CD14-positive monocyte (primary cell): ENCODE measurements at regions not wholly inside any gene's neighbourhood (a gene's known extent, or its start where the extent isn't known, plus 50 kb on each side); places are given as distances from the start of the nearest gene placed in this dataset.

Experiments
- DNase-seq, 3 donors: peaks; one replicate each; pipeline ENCODE4 v3.0.0-alpha.2; 2011 to 2022
- H2AFZ ChIP-seq: 2 replicates; pipeline ENCODE4 v1.6.0; 2012; ENCODE audit warnings: mild to moderate bottlenecking, low read depth, low read length, inconsistent platforms; ENCODE audit not compliant: insufficient read depth, poor library complexity, severe bottlenecking
- H3K27ac ChIP-seq, 2 donors: 1 replicate in 1 of 2; 2 replicates in 1 of 2; pipeline ENCODE4 v1.5.1; 2012 to 2013; ENCODE audit warnings: low read length in 2 of 2, control low read depth in 1 of 2, inconsistent platforms in 1 of 2, low read depth in 1 of 2, mild to moderate bottlenecking in 1 of 2
- H3K27me3 ChIP-seq, 2 donors: one replicate each; pipeline versions ENCODE4 v1.6.0 to v1.6.1; 2011 to 2013; ENCODE audit warnings: low read length in 2 of 2; ENCODE audit not compliant: control insufficient read depth in 2 of 2, insufficient read depth in 2 of 2
- H3K36me3 ChIP-seq, 2 donors: replicated peaks in 1 of 2; 1 replicate in 1 of 2; 2 replicates in 1 of 2; pipeline versions ENCODE4 v1.5.1 to v1.6.1; 2012 to 2013; ENCODE audit warnings: low read length in 2 of 2, control low read depth in 1 of 2, inconsistent platforms in 1 of 2, mild to moderate bottlenecking in 1 of 2; ENCODE audit not compliant: insufficient read depth in 2 of 2, control insufficient read depth in 1 of 2
- H3K4me1 ChIP-seq, 2 donors: 1 replicate in 1 of 2; 2 replicates in 1 of 2; pipeline versions ENCODE4 v1.5.1 to v1.6.1; 2012 to 2013; ENCODE audit warnings: low read length in 2 of 2, control low read depth in 1 of 2, inconsistent platforms in 1 of 2, mild to moderate bottlenecking in 1 of 2, moderate library complexity in 1 of 2; ENCODE audit not compliant: insufficient read depth in 2 of 2, control insufficient read depth in 1 of 2
- H3K4me2 ChIP-seq: replicated peaks from 2 replicates; pipeline ENCODE3; 2012; ENCODE audit warnings: low read length, moderate library complexity, mild to moderate bottlenecking; ENCODE audit not compliant: poor library complexity, severe bottlenecking; ENCODE audit errors: extremely low read depth
- H3K4me3 ChIP-seq, 3 experiments: fragments of 200-600 bp in 1 of 3; sonication (generic) in 1 of 3; replicated peaks in 1 of 3; 1 replicate in 2 of 3; 2 replicates in 1 of 3; pipeline ENCODE4 v1.5.1; 2011 to 2013; ENCODE audit warnings: low read length in 3 of 3, mild to moderate bottlenecking in 3 of 3, control low read depth in 2 of 3, low read depth in 2 of 3, inconsistent platforms in 1 of 3, moderate library complexity in 1 of 3
- H3K79me2 ChIP-seq: 2 replicates; pipeline ENCODE4 v1.6.0; 2012; ENCODE audit warnings: mild to moderate bottlenecking, control low read depth, inconsistent platforms, low read length, moderate library complexity; ENCODE audit not compliant: insufficient read depth
- H3K9ac ChIP-seq: 2 replicates; pipeline ENCODE4 v1.6.0; 2017; ENCODE audit warnings: low read length, mild to moderate bottlenecking; ENCODE audit not compliant: insufficient read depth, poor library complexity, severe bottlenecking
- H3K9me3 ChIP-seq, 2 donors: replicated peaks in 1 of 2; 1 replicate in 1 of 2; 2 replicates in 1 of 2; pipeline versions ENCODE4 v1.5.1 to v1.6.1; 2012 to 2013; ENCODE audit warnings: low read length in 2 of 2, control low read depth in 1 of 2; ENCODE audit not compliant: control insufficient read depth in 1 of 2, insufficient read depth in 1 of 2
- H4K20me1 ChIP-seq: 2 replicates; pipeline ENCODE4 v1.6.0; 2012; ENCODE audit warnings: mild to moderate bottlenecking, low read length, control low read depth, moderate library complexity; ENCODE audit not compliant: insufficient read depth
- H3K27ac Mint-ChIP-seq, 7 donors: one replicate each; pipeline ENCODE4 v1.8.0; 2020; ENCODE audit warnings: mild to moderate bottlenecking in 7 of 7, mixed read lengths in 7 of 7, moderate library complexity in 6 of 7, inconsistent platforms in 2 of 7
- H3K27me3 Mint-ChIP-seq, 3 donors: one replicate each; pipeline ENCODE4 v1.8.0; 2021 to 2022; ENCODE audit warnings: low read depth in 3 of 3, mild to moderate bottlenecking in 3 of 3, mixed read lengths in 3 of 3, moderate library complexity in 3 of 3, inconsistent platforms in 1 of 3
- H3K36me3 Mint-ChIP-seq, 2 donors: one replicate each; pipeline ENCODE4 v1.8.0; 2020; ENCODE audit warnings: mixed read lengths in 2 of 2, inconsistent platforms in 1 of 2, mild to moderate bottlenecking in 1 of 2
- H3K4me1 Mint-ChIP-seq: one replicate; pipeline ENCODE4 v1.8.0; 2020; ENCODE audit warnings: mild to moderate bottlenecking, mixed read lengths
- H3K4me3 Mint-ChIP-seq, 2 donors: one replicate each; pipeline ENCODE4 v1.8.0; 2020; ENCODE audit warnings: mild to moderate bottlenecking in 2 of 2, mixed read lengths in 2 of 2, moderate library complexity in 1 of 2
- H3K9me3 Mint-ChIP-seq, 7 donors: one replicate each; pipeline ENCODE4 v1.8.0; 2020 to 2022; ENCODE audit warnings: mixed read lengths in 7 of 7, mild to moderate bottlenecking in 6 of 7, moderate library complexity in 6 of 7, inconsistent platforms in 2 of 7
- WGBS: methylation state at CpG from one replicate; pipeline ENCODE4 v1.1.5; 2013; ENCODE audit warnings: missing lambda C conversion rate; ENCODE audit not compliant: insufficient coverage; 5-methylcytosine and 5-hydroxymethylcytosine counted together
- intact Hi-C, 2 donors: fragments of 100-400 bp; cut with micrococcal nuclease; formaldehyde crosslinking; loops; one replicate each; pipeline versions ENCODE4 v1.15.0 to v1.15.1; 2023
- TF ChIP-seq, protein P1 (sequence below): fragments of 200-600 bp; IDR thresholded peaks from one replicate; pipeline ENCODE4 v1.8.0; 2022; ENCODE audit warnings: antibody characterized with exemption, mild to moderate bottlenecking

- Mint-ChIP-seq H3K27me3 (peaks cover 0 to 5% (median 0%) of the 10 kb centered on the region in 3 donors), H3K4me3 (peak overlapping the region in 1 of 2 donors; percentile 59), H3K9me3 (peaks cover 0 to 4% (median 2%) of the 10 kb centered on the region in 7 donors), H3K4me1 (peaks cover 16% of the 10 kb centered on the region), H3K36me3 (no peaks in the 10 kb centered on the region), H3K27ac (peak overlapping the region in 1 of 7 donors; percentile 72)
- H4K20me1 ChIP-seq = no peaks in the 10 kb centered on the region
- DNase-seq = peak; percentile 37 to 79 (median 60)
- 16% methylated on average over 16 of the region's 24 CpGs for WGBS
- no peaks in the 10 kb centered on the region for H3K36me3 ChIP-seq
- no peaks in the 10 kb centered on the region for H3K79me2 ChIP-seq
- no peak overlapping the region for H3K27ac ChIP-seq
- no peak overlapping the region for H3K9ac ChIP-seq
- H3K27me3 ChIP-seq = no peaks in the 10 kb centered on the region
- TF ChIP-seq, protein P1, sequence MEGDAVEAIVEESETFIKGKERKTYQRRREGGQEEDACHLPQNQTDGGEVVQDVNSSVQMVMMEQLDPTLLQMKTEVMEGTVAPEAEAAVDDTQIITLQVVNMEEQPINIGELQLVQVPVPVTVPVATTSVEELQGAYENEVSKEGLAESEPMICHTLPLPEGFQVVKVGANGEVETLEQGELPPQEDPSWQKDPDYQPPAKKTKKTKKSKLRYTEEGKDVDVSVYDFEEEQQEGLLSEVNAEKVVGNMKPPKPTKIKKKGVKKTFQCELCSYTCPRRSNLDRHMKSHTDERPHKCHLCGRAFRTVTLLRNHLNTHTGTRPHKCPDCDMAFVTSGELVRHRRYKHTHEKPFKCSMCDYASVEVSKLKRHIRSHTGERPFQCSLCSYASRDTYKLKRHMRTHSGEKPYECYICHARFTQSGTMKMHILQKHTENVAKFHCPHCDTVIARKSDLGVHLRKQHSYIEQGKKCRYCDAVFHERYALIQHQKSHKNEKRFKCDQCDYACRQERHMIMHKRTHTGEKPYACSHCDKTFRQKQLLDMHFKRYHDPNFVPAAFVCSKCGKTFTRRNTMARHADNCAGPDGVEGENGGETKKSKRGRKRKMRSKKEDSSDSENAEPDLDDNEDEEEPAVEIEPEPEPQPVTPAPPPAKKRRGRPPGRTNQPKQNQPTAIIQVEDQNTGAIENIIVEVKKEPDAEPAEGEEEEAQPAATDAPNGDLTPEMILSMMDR = no peak
- H3K4me2 ChIP-seq = peak overlapping the region; percentile 19
- peak overlapping the region; percentile 35 for H2AFZ ChIP-seq
- H3K4me1 ChIP-seq = peaks cover 16 to 17% of the 10 kb centered on the region in 2 donors
- H3K4me3 ChIP-seq = no peak overlapping the region
- H3K9me3 ChIP-seq = no peaks in the 10 kb centered on the region
- intact Hi-C loops = no loop called here
Observed at GRCh38 chr16:11423315-11424117, 78.3 kb downstream of the RMI2 start.

GRCh38 chr16:11424118-11424460 lies 78.8 kb downstream of the RMI2 start:
- Mint-ChIP-seq H3K36me3 (no peaks in the 10 kb centered on the region), H3K27ac (no peak overlapping the region), H3K27me3 (peaks cover 0 to under 1% (median 0%) of the 10 kb centered on the region in 3 donors), H3K9me3 (peaks cover 0 to 4% (median 0%) of the 10 kb centered on the region in 7 donors), H3K4me1 (peaks cover 20% of the 10 kb centered on the region), H3K4me3 (no peak overlapping the region)
- no peaks in the 10 kb centered on the region for H4K20me1 ChIP-seq
- no peak overlapping the region for H3K4me3 ChIP-seq
- no peak for DNase-seq
- H3K4me1 ChIP-seq = peaks cover 16 to 18% of the 10 kb centered on the region in 2 donors
- no peaks in the 10 kb centered on the region for H3K9me3 ChIP-seq
- H3K9ac ChIP-seq = no peak overlapping the region
- WGBS = 83% methylated on average over 15 of the region's 15 CpGs
- H2AFZ ChIP-seq = peak overlapping the region; percentile 35
- intact Hi-C loops = no loop called here
- no peaks in the 10 kb centered on the region for H3K27me3 ChIP-seq
- no peaks in the 10 kb centered on the region for H3K79me2 ChIP-seq
- H3K27ac ChIP-seq = no peak overlapping the region
- H3K4me2 ChIP-seq = no peak overlapping the region
- H3K36me3 ChIP-seq = no peaks in the 10 kb centered on the region
- TF ChIP-seq, protein P1 = no peak
